ENCODE measurements at regions not wholly inside any gene's neighbourhood (a gene's known extent, or its start where the extent isn't known, plus 50 kb on each side); places are given as distances from the start of the nearest gene placed in this dataset.

GRCh38 chr16:25625620-25626019 is 66.1 kb upstream of the HS3ST4 start:
- Histone ChIP-seq H3K9ac (ENCODE audit: insufficient read depth, low read length) (no peak overlapping the region), H2AFZ (ENCODE audit: low read length) (no peak overlapping the region), H3K4me2 (ENCODE audit: extremely low read depth, insufficient read depth, low read length) (no peak overlapping the region), H3K4me1 (ENCODE audit: control insufficient read depth, extremely low read depth, insufficient read depth, low read length) (no peaks in the 10 kb centered on the region), H3K27ac (ENCODE audit: insufficient read depth, low read length) (no peak overlapping the region), H3K36me3 (ENCODE audit: control insufficient read depth, insufficient read depth, low read length) (no peaks in the 10 kb centered on the region), H3K4me3 (replicated peaks in 1 of 4; ENCODE audit: control extremely low read depth in 1 of 4, insufficient read depth in 1 of 4, low read depth in 3 of 4, low read length in 4 of 4) (no peak overlapping the region), H3K79me2 (ENCODE audit: control insufficient read depth, insufficient read depth, low read length) (no peaks in the 10 kb centered on the region), H4K20me1 (ENCODE audit: control insufficient read depth, extremely low read depth, insufficient read depth, low read length) (no peaks in the 10 kb centered on the region), H3K9me3 (ENCODE audit: control insufficient read depth, insufficient read depth, low read depth, low read length) (no peaks in the 10 kb centered on the region), H3K27me3 (ENCODE audit: control insufficient read depth, insufficient read depth, low read length) (no peaks in the 10 kb centered on the region)
- no peak for DNase-seq (ENCODE audit: low read depth in 2 of 2)
- no peak for TF ChIP-seq CTCF (conservative IDR thresholded peaks at IDR 0.05 in 1 of 2, IDR thresholded peaks at IDR 0.05 in 1 of 2; ENCODE audit: low read depth in 1 of 2, low read length in 2 of 2)
- no peak for TF ChIP-seq EZH2 (IDR thresholded peaks at IDR 0.05; ENCODE audit: low read length, missing control alignments)

- H3K4me1 ChIP-seq (ENCODE audit: control insufficient read depth, extremely low read depth, insufficient read depth, low read length), result no peaks in the 10 kb centered on the region
- no peaks in the 10 kb centered on the region for H4K20me1 ChIP-seq (ENCODE audit: control insufficient read depth, extremely low read depth, insufficient read depth, low read length)
- no peak overlapping the region for H3K27ac ChIP-seq (ENCODE audit: insufficient read depth, low read length)
- H3K9ac ChIP-seq (ENCODE audit: insufficient read depth, low read length), result no peak overlapping the region
- no peak overlapping the region for H3K4me3 ChIP-seq (replicated peaks in 1 of 4; ENCODE audit: control extremely low read depth in 1 of 4, insufficient read depth in 1 of 4, low read depth in 3 of 4, low read length in 4 of 4)
- TF ChIP-seq EZH2 (IDR thresholded peaks at IDR 0.05; ENCODE audit: low read length, missing control alignments) (no peak), CTCF (conservative IDR thresholded peaks at IDR 0.05 in 1 of 2, IDR thresholded peaks at IDR 0.05 in 1 of 2; ENCODE audit: low read depth in 1 of 2, low read length in 2 of 2) (no peak)
- no peak overlapping the region for H3K4me2 ChIP-seq (ENCODE audit: extremely low read depth, insufficient read depth, low read length)
- no peak for DNase-seq (ENCODE audit: low read depth in 2 of 2)
- no peaks in the 10 kb centered on the region for H3K36me3 ChIP-seq (ENCODE audit: control insufficient read depth, insufficient read depth, low read length)
- no peaks in the 10 kb centered on the region for H3K9me3 ChIP-seq (ENCODE audit: control insufficient read depth, insufficient read depth, low read depth, low read length)
- no peaks in the 10 kb centered on the region for H3K27me3 ChIP-seq (ENCODE audit: control insufficient read depth, insufficient read depth, low read length)
- H3K79me2 ChIP-seq (ENCODE audit: control insufficient read depth, insufficient read depth, low read length), result no peaks in the 10 kb centered on the region
- no peak overlapping the region for H2AFZ ChIP-seq (ENCODE audit: low read length)
Observed at GRCh38 chr16:25614716-25615265, 77.0 kb upstream of the HS3ST4 start.

GRCh38 chr16:25613931-25614330 is 77.8 kb upstream of the HS3ST4 start:
- Histone ChIP-seq H3K4me3 (replicated peaks in 1 of 4; ENCODE audit: control extremely low read depth in 1 of 4, insufficient read depth in 1 of 4, low read depth in 3 of 4, low read length in 4 of 4) (no peak overlapping the region), H4K20me1 (ENCODE audit: control insufficient read depth, extremely low read depth, insufficient read depth, low read length) (no peaks in the 10 kb centered on the region)
- no peak for TF ChIP-seq CTCF (conservative IDR thresholded peaks at IDR 0.05 in 1 of 2, IDR thresholded peaks at IDR 0.05 in 1 of 2; ENCODE audit: low read depth in 1 of 2, low read length in 2 of 2)
- no peak for TF ChIP-seq EZH2 (IDR thresholded peaks at IDR 0.05; ENCODE audit: low read length, missing control alignments)

More at GRCh38 chr16:25613931-25614330, 77.8 kb upstream of the HS3ST4 start:
- Histone ChIP-seq H3K4me2 (ENCODE audit: extremely low read depth, insufficient read depth, low read length) (no peak overlapping the region), H3K27ac (ENCODE audit: insufficient read depth, low read length) (no peak overlapping the region), H3K4me1 (ENCODE audit: control insufficient read depth, extremely low read depth, insufficient read depth, low read length) (no peaks in the 10 kb centered on the region), H2AFZ (ENCODE audit: low read length) (no peak overlapping the region), H3K27me3 (ENCODE audit: control insufficient read depth, insufficient read depth, low read length) (no peaks in the 10 kb centered on the region), H3K79me2 (ENCODE audit: control insufficient read depth, insufficient read depth, low read length) (no peaks in the 10 kb centered on the region), H3K36me3 (ENCODE audit: control insufficient read depth, insufficient read depth, low read length) (no peaks in the 10 kb centered on the region), H3K9ac (ENCODE audit: insufficient read depth, low read length) (no peak overlapping the region), H3K9me3 (ENCODE audit: control insufficient read depth, insufficient read depth, low read depth, low read length) (no peaks in the 10 kb centered on the region)
- DNase-seq (ENCODE audit: low read depth in 2 of 2), result no peak

All from fibroblast of lung (primary cell).